ENCODE measurements at regions not wholly inside any gene's neighbourhood (a gene's known extent, or its start where the extent isn't known, plus 50 kb on each side); places are given as distances from the start of the nearest gene placed in this dataset.

- TF ChIP-seq CTCF (IDR thresholded peaks at IDR 0.05; ENCODE audit: insufficient read depth, low read depth, low read length) (no peak), EZH2 (IDR thresholded peaks at IDR 0.05; ENCODE audit: insufficient read depth, low read length) (no peak)
Observed at GRCh38 chr16:88315543-88316105, 67.1 kb upstream of the ZNF469 start.
